Caki2 (cell line): ENCODE measurements at regions not wholly inside any gene's neighbourhood (a gene's known extent, or its start where the extent isn't known, plus 50 kb on each side); places are given as distances from the start of the nearest gene placed in this dataset.

Source experiments
- DNase-seq: peaks from one replicate; pipeline ENCODE4 v3.0.0-alpha.2; 2015; ENCODE audit warnings: low read depth
- in situ Hi-C: cut with HindIII; loops from 2 replicates; pipeline ENCODE4 v1.10.0; 2016; ENCODE audit warnings: low sequenced_read_pairs, low pct_unique_long_range_greater_than_20kb, mixed read lengths

DNA sequence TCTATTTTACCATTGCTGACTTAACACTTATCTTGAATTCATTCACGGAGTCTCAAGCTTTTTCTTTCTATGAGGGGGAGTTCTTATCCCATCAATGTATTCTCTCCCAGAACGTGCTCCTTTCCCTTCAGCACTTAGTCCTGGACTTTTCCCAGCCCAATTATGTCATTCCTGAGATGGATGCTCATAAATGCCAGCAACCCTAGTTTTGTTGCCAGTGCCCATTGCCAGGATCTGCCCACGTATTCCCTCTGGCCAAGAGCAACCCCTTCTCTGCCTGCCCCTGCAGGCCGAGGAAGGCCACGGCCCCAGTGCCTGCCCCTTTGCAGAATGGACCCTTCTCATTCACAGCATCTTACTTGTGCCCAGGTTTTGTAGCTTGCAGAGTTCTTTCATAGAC is 67.4 kb upstream of the PPP1R3C start:
- in situ Hi-C loops: no loop called here
- DNase-seq: no peak

DNA sequence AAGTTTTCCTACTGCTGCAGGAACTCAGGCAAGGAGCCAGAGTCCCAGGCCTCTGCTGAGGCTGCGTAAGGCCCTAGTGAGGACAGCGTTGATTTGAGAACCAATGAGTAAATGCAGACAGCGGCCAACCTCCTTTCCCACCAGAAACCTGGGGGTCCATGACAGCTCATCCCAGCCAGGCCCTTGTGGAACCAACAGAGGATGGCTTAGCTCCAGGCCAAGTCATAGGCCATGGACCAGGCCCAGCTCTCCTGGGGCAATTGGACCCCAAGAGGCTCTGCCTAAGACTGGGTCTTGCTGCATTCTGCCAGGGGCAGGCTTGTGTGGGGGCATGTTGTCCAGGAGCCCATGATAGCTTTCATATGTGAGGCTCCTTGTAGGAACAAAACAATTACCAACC is 65.4 kb upstream of the PPP1R3C start:
- in situ Hi-C loops: no loop called here
- no peak for DNase-seq

DNA sequence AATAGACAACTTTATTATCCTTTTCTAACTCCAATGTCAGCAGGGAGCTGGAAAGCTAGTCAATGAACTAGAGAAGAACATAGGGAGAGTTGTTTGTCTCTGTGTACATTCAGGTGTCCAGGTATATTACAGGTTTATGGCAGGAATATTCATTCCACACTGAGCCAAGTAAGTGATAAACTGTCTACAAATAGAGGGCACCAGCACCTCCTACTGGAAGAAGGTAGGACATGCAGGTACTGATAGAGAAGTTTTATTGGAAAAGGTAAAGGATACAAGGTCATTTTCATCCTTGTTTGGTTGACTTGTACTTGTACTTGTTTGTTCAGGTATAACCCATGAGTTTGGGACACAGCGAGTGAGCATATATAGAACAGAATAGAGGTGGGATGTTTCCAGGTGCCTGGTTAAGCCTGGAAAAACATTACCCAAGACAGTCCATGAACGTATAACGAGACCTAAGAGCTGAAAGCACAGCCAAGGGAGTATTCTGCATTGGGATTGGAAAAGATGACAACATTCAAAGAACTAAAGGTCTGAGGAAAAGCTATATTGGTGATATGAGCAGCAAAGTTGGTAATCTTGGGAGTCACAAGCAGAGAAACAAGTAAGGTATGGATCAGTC is 61.4 kb upstream of the PPP1R3C start:
- in situ Hi-C loops: no loop called here
- DNase-seq: peak; percentile 33

DNA sequence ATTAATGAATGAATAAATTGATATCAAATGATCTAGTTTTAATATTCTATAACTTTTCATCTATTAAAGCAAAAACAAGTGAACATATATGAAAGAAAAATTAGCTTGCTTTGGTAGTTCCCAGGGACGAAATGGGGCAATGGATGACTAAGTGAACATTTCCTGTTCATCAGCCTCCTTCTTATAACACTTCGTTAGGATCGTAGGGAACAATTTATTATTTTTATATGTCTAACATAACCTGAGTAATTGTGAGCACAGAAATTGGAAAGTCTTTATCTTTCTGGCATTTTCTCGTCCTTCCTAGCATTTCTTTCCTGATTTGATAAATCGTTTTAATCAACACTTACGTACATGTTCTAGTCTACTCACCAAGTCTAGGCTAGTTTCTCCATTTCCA is 59.1 kb upstream of the PPP1R3C start:
- in situ Hi-C loops: no loop called here
- no peak for DNase-seq

DNA sequence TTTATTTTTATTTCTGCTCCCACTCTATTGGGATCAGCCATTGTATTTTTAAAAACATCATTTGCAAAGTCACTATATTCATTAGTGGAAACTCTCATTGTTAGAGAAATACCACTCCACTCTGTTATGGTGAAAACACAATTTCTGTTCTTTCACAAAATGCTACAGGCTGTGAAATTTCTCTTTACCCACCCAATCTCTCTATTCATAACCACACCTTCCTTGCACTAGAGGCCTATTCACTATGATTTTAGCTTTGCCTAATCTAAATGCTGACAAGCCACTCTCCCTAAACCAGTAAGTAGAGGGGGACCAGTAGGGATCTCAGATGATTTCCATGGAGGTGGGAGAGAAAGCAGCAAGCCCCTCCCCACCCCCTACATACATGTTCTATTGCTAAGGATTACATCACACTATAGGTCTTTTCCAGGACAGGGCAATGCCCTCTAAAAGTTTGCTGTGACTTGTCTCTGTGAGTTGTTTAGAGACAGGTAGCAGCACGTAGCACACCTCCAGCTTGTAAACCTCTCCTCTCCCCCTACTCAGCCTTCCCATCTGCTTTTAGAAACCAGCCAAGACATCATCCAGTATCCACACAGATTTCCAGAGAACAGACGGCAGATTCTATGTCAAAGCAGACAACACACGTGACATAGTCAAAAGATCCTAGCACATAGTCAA is 58.3 kb upstream of the PPP1R3C start:
- DNase-seq: no peak
- in situ Hi-C loops: no loop called here

DNA sequence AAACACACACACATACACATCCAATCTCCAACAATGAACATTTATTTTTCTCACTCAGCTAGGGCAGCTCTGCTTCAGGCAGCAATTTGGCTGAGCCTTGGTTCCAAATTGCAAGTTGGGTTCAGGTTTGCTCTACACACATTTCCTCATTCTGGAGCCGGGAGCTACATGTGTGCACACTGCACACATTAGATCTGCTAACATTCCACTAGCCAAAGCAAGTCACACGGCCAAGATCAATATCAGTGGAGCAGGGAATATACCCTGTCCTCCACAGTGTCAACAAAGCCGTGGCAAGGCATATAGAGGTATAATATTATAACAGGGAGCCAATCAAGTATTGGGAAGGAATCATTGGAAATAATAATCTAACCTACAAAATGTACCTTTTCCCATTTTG is 57.5 kb upstream of the PPP1R3C start:
- in situ Hi-C loops: no loop called here
- DNase-seq: no peak

DNA sequence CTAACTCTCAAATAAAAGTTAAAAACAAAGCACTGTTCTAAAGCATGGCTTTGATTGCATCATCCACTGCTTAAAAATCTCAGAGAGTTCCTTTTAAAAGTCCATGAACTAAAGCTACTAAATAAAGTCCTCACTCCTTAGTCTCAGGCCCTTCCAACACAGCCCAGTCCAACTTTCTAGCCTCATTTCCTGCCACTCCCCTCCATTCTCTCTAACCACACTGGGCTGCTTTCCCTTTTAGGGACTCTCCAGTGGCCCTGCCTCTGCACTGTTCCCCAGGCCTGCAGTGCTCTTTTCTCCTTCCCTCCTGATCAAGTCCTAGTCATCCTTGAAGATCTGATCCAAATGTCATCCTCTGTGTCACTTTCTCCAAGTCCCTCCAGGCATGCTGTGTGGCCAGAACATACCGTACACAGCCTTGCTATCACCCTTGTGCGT is 56.9 kb upstream of the PPP1R3C start:
- no peak for DNase-seq
- in situ Hi-C loops: no loop called here

DNA sequence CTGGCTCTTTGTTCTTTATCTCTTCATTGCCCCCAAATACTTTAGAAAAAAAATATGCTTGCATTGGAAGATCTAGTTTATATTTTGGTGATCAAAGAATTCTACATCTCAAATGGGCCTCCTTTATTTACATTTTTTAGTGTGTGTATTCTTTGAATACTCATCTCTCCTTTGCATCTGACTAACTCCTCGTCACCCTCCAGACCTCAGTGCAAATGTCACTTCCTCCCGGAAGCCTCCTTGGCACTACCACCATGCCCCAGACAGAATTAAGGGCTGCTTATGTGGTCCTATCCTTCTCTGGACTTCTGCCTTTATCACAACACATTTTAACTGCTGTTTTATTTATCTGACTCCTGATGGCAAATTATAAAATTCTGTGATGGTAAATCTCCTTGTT is 52.0 kb upstream of the PPP1R3C start:
- in situ Hi-C loops: no loop called here

DNA sequence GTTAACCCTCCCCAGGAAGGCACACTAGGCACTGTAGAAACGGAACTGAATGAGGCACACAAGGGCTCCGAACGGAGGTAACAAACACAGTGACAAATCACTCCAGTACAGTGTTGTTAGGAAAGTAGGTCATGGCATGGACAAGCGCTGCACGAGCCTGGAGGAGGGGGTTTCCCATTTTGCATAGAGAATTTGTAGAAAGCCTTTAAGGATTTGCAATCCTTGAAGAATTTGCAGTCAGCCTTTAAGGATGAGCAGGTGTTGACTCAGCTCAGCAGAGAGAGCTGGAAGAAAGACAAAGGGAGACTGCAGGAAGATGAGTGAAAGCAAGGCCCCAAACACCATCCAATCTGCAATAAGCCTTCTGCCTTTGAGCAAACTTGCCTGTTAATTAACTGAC is 51.1 kb upstream of the PPP1R3C start:
- peak; percentile 61 for DNase-seq
- in situ Hi-C loops: no loop called here

More for the DNA sequence above, 52.0 kb upstream of the PPP1R3C start:
- DNase-seq: no peak

DNA sequence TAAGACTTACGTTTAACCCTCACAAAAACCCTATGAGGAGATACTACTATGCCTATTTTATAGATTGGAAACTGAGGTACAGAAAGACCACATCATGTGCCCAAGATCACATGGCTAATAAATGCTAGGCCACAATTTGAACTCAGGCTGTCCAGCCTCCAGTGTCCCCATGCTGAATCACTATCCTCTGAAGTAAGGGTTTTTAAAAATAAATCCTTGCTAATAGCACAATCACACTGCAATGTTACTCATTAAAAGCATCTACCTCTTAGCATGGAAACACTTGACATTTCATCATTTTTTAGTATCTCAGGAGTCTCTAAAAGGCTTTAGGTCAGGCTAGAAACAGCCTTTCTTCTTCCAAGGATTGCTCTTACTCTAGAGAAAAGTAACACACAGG is 50.0 kb upstream of the PPP1R3C start:
- no peak for DNase-seq
- in situ Hi-C loops: no loop called here
